Transverse colon (tissue), 4 donors: ENCODE measurements at regions not wholly inside any gene's neighbourhood (a gene's known extent, or its start where the extent isn't known, plus 50 kb on each side); places are given as distances from the start of the nearest gene placed in this dataset.

Source experiments
- DNase-seq: peaks from one replicate; pipeline ENCODE4 v3.0.0-alpha.2; 2019
- H3K27ac ChIP-seq, 4 donors: fragments of 200-600 bp; sonication (generic); 2 replicates each; pipeline ENCODE4 v1.5.1; 2016 to 2018; ENCODE audit warnings: inconsistent platforms in 4 of 4
- H3K27me3 ChIP-seq: fragments of 200-600 bp; sonication (generic); 2 replicates; pipeline ENCODE4 v1.5.1; 2017; ENCODE audit warnings: inconsistent platforms
- H3K36me3 ChIP-seq, 4 donors: fragments of 200-600 bp; sonication (generic); 2 replicates each; pipeline ENCODE4 v1.5.1; 2017 to 2019; ENCODE audit warnings: inconsistent platforms in 4 of 4
- H3K4me1 ChIP-seq, 4 donors: fragments of 200-600 bp; sonication (generic); 2 replicates each; pipeline ENCODE4 v1.5.1; 2017 to 2020; ENCODE audit warnings: inconsistent platforms in 4 of 4
- H3K4me3 ChIP-seq, 4 donors: fragments of 200-600 bp; sonication (generic); 1 replicate in 1 of 4; 2 replicates in 3 of 4; pipeline versions ENCODE4 v1.5.1 to v1.6.1; 2017 to 2019; ENCODE audit warnings: inconsistent platforms in 4 of 4
- H3K9me3 ChIP-seq, 2 donors: fragments of 200-600 bp; sonication (generic); 2 replicates each; pipeline ENCODE4 v1.5.1; 2017 to 2019; ENCODE audit warnings: inconsistent platforms in 2 of 2
- CTCF ChIP-seq, 5 experiments: fragments of 200-600 bp in 3 of 5; fragments of 450-650 bp in 2 of 5; sonication (generic) in 3 of 5; IDR thresholded peaks; 1 replicate in 2 of 5; 2 replicates in 3 of 5; pipeline ENCODE4 v1.5.1; 2016 to 2017; ENCODE audit warnings: antibody characterized with exemption in 5 of 5, inconsistent platforms in 3 of 5, mild to moderate bottlenecking in 2 of 5, moderate library complexity in 1 of 5
- EP300 ChIP-seq: sonication (generic); formaldehyde crosslinking; IDR thresholded peaks from one replicate; pipeline ENCODE4 v1.6.1; 2017; ENCODE audit warnings: antibody characterized with exemption, low read depth
- POLR2A ChIP-seq: fragments of 450-650 bp; IDR thresholded peaks from one replicate; pipeline ENCODE4 v1.6.1; 2016; ENCODE audit warnings: antibody characterized with exemption, mild to moderate bottlenecking, moderate library complexity
- POLR2AphosphoS5 ChIP-seq, 3 donors: sonication (generic); formaldehyde crosslinking; IDR thresholded peaks; one replicate each; pipeline ENCODE4 v1.6.1; 2016; ENCODE audit warnings: antibody characterized with exemption in 3 of 3
- WGBS, 2 donors: methylation state at CpG; one replicate each; pipeline ENCODE4 v1.1.5; 2018; ENCODE audit warnings: low coverage in 1 of 2; 5-methylcytosine and 5-hydroxymethylcytosine counted together
- in situ Hi-C, 4 donors: fragments of 200-750 bp; cut with MboI; loops; one replicate each; pipeline versions ENCODE4 v1.15.0 to v1.15.1; 2017; ENCODE audit warnings: low sequenced_read_pairs in 3 of 4, low pct_ligation_motif_present in 1 of 4, low pct_unique_long_range_greater_than_20kb in 1 of 4
- intact Hi-C: fragments of 100-400 bp; cut with DNase I; formaldehyde crosslinking; loops from one replicate; pipeline ENCODE4 v1.15.1; 2023; ENCODE audit warnings: low total_unique reads

- in situ Hi-C loops, result no loop called here
- intact Hi-C loops, result no loop called here
- Histone ChIP-seq H3K4me3 (no peak overlapping the region), H3K4me1 (peaks cover 0 to 5% (median 0%) of the 10 kb centered on the region in 4 donors), H3K27me3 (no peaks in the 10 kb centered on the region), H3K9me3 (no peaks in the 10 kb centered on the region), H3K27ac (no peak overlapping the region), H3K36me3 (no peaks in the 10 kb centered on the region)
- 47 to 86% methylated on average over 1 to 2 of the region's 2 CpGs for WGBS, 2 donors
- DNase-seq, result no peak
- no peak for TF ChIP-seq POLR2AphosphoS5 (IDR thresholded peaks at IDR 0.05)
- TF ChIP-seq POLR2A, result no peak
- TF ChIP-seq EP300, result no peak
- TF ChIP-seq CTCF (IDR thresholded peaks at IDR 0.05), result no peak
Observed at GRCh38 chr6:81814370-81815076, 62.0 kb upstream of the TENT5A start.

GRCh38 chr6:81813305-81813704 lies 60.8 kb upstream of the TENT5A start:
- Histone ChIP-seq H3K4me3 (no peak overlapping the region), H3K4me1 (peaks cover 0 to 15% (median 6%) of the 10 kb centered on the region in 4 donors), H3K27ac (no peak overlapping the region), H3K27me3 (no peaks in the 10 kb centered on the region), H3K36me3 (no peaks in the 10 kb centered on the region), H3K9me3 (no peaks in the 10 kb centered on the region)
- intact Hi-C loops, result no loop called here
- in situ Hi-C loops, result no loop called here
- TF ChIP-seq POLR2A (no peak), EP300 (no peak), CTCF (IDR thresholded peaks at IDR 0.05) (no peak), POLR2AphosphoS5 (IDR thresholded peaks at IDR 0.05) (no peak)
- no peak for DNase-seq

- DNase-seq, result no peak
- Histone ChIP-seq H3K4me3 (no peak overlapping the region), H3K36me3 (no peaks in the 10 kb centered on the region), H3K9me3 (no peaks in the 10 kb centered on the region), H3K27me3 (no peaks in the 10 kb centered on the region), H3K4me1 (peaks cover under 1 to 22% (median 9%) of the 10 kb centered on the region in 4 donors), H3K27ac (no peak overlapping the region)
- in situ Hi-C loops (no loop called here), intact Hi-C loops (no loop called here)
- WGBS, 2 donors, result 70 to 100% methylated on average over 3 to 4 of the region's 4 CpGs
- TF ChIP-seq POLR2A, result no peak
- no peak for TF ChIP-seq CTCF (IDR thresholded peaks at IDR 0.05)
- no peak for TF ChIP-seq EP300
- TF ChIP-seq POLR2AphosphoS5 (IDR thresholded peaks at IDR 0.05), result no peak
Observed at GRCh38 chr6:81812401-81812800, 59.9 kb upstream of the TENT5A start.

GRCh38 chr6:81808851-81809570 lies 56.5 kb upstream of the TENT5A start:
- Histone ChIP-seq H3K27me3 (no peaks in the 10 kb centered on the region), H3K9me3 (no peaks in the 10 kb centered on the region), H3K4me1 (peaks cover 6 to 25% (median 14%) of the 10 kb centered on the region in 4 donors), H3K4me3 (no peak overlapping the region), H3K27ac (peak overlapping the region in 3 of 4 donors; percentile 7 to 50 (median 37)), H3K36me3 (no peaks in the 10 kb centered on the region)
- TF ChIP-seq POLR2AphosphoS5 (IDR thresholded peaks at IDR 0.05) (no peak), EP300 (no peak), CTCF (IDR thresholded peaks at IDR 0.05) (no peak), POLR2A (no peak)
- intact Hi-C loops (no loop called here), in situ Hi-C loops (no loop called here)
- no peak for DNase-seq
- 27 to 29% methylated on average over 6 of the region's 6 CpGs for WGBS, 2 donors
